HG02852 (cell line): ENCODE measurements at regions not wholly inside any gene's neighbourhood (a gene's known extent, or its start where the extent isn't known, plus 50 kb on each side); places are given as distances from the start of the nearest gene placed in this dataset.
"Not testable (repeated sequence)": the region's sequence is repeated elsewhere in the genome, so short reads cannot be mapped to it uniquely, and the experiment has no call there.

ENCODE experiments used
- ATAC-seq: cut with Tn5 transposase; IDR thresholded peaks from one replicate; pipeline ENCODE4 v1.9.1; 2021; ENCODE audit warnings: mild to moderate bottlenecking, moderate library complexity; ENCODE audit not compliant: unreplicated experiment

- ATAC-seq, result no peak
Observed at GRCh38 chr3:28139288-28139687, 102.1 kb upstream of the CMC1 start.

GRCh38 chr3:28139967-28140634 lies 101.3 kb upstream of the CMC1 start:
- ATAC-seq, result no peak

GRCh38 chr3:28140664-28141063 lies 100.8 kb upstream of the CMC1 start:
- no peak for ATAC-seq

GRCh38 chr3:28149960-28150359 lies 91.5 kb upstream of the CMC1 start:
- ATAC-seq, result no peak

GRCh38 chr3:28150465-28151206 lies 90.8 kb upstream of the CMC1 start:
- no peak for ATAC-seq

- no peak for ATAC-seq
Observed at GRCh38 chr3:28151207-28151550, 90.2 kb upstream of the CMC1 start.

- ATAC-seq, result peak; percentile 91
Observed at GRCh38 chr3:28151608-28152228, 89.7 kb upstream of the CMC1 start.

GRCh38 chr3:28155631-28156030 lies 85.8 kb upstream of the CMC1 start:
- no peak for ATAC-seq

- ATAC-seq, result not testable (repeated sequence)
Observed at GRCh38 chr3:28156599-28156998, 84.8 kb upstream of the CMC1 start.

GRCh38 chr3:28171962-28172361 lies 69.5 kb upstream of the CMC1 start:
- ATAC-seq, result peak; percentile 67

- ATAC-seq, result no peak
Observed at GRCh38 chr3:28172748-28173147, 68.7 kb upstream of the CMC1 start.

- no peak for ATAC-seq
Observed at GRCh38 chr3:28173836-28174235, 67.6 kb upstream of the CMC1 start.

GRCh38 chr3:28186748-28187147 lies 54.7 kb upstream of the CMC1 start:
- ATAC-seq, result no peak

GRCh38 chr3:28188686-28189085 lies 52.7 kb upstream of the CMC1 start:
- no peak for ATAC-seq

- ATAC-seq, result no peak
Observed at GRCh38 chr3:28191363-28191762, 50.1 kb upstream of the CMC1 start.
